ENCODE measurements at regions not wholly inside any gene's neighbourhood (a gene's known extent, or its start where the extent isn't known, plus 50 kb on each side); places are given as distances from the start of the nearest gene placed in this dataset.

- no peaks in the 10 kb centered on the region for H3K9me3 ChIP-seq (replicated peaks; ENCODE audit: control insufficient read depth, insufficient read depth, low read depth, low read length)
- no peak overlapping the region for H3K4me3 ChIP-seq
- intact Hi-C loops (cut with micrococcal nuclease) (no loop called here), in situ Hi-C loops (cut with MboI) (no loop called here)
- no peak overlapping the region for H3K9ac ChIP-seq (ENCODE audit: insufficient read depth in 1 of 2, low read depth in 2 of 2, low read length in 2 of 2)
- FAIRE-seq: no peak
- POLR2A ChIA-PET: no interaction called here
- no peaks in the 10 kb centered on the region for H3K27me3 ChIP-seq (ENCODE audit: control insufficient read depth in 2 of 2, insufficient read depth in 2 of 2, low read length in 2 of 2)
- H4K20me1 ChIP-seq (replicated peaks; ENCODE audit: control insufficient read depth, insufficient read depth, low read length): no peaks in the 10 kb centered on the region
- no peaks in the 10 kb centered on the region for H3K79me2 ChIP-seq (ENCODE audit: control insufficient read depth, insufficient read depth, low read length)
- CTCF ChIA-PET (ENCODE audit: low intra/inter-chr PET ratio): no interaction called here
- H3K36me3 ChIP-seq (ENCODE audit: control insufficient read depth, insufficient read depth, low read length): no peaks in the 10 kb centered on the region
- WGBS (ENCODE audit: insufficient coverage, low coverage, missing lambda C conversion rate): 4% methylated on average over 2 of the region's 2 CpGs
- no peaks in the 10 kb centered on the region for H3K4me1 ChIP-seq (replicated peaks in 1 of 2; ENCODE audit: control insufficient read depth in 2 of 2, insufficient read depth in 2 of 2, low read length in 2 of 2)
- ATAC-seq: no peak
- H2AFZ ChIP-seq (ENCODE audit: low read depth, low read length): no peak overlapping the region
- BruUV-seq (replicated peaks): no TSS peak
- no peak overlapping the region for H3K27ac ChIP-seq (ENCODE audit: extremely low read depth, low read depth, low read length)
- H3K9me1 ChIP-seq (ENCODE audit: control insufficient read depth, insufficient read depth, low read length): no peaks in the 10 kb centered on the region
- H3K4me2 ChIP-seq (ENCODE audit: insufficient read depth, low read length): no peak overlapping the region
- DNase-seq (ENCODE audit: extremely low read depth in 1 of 4, low spot score in 3 of 4): no peak
- TF ChIP-seq ZNF212 (CRISPR knock-in tag; IDR thresholded peaks at IDR 0.05): no peak
- TF ChIP-seq, protein P1, sequence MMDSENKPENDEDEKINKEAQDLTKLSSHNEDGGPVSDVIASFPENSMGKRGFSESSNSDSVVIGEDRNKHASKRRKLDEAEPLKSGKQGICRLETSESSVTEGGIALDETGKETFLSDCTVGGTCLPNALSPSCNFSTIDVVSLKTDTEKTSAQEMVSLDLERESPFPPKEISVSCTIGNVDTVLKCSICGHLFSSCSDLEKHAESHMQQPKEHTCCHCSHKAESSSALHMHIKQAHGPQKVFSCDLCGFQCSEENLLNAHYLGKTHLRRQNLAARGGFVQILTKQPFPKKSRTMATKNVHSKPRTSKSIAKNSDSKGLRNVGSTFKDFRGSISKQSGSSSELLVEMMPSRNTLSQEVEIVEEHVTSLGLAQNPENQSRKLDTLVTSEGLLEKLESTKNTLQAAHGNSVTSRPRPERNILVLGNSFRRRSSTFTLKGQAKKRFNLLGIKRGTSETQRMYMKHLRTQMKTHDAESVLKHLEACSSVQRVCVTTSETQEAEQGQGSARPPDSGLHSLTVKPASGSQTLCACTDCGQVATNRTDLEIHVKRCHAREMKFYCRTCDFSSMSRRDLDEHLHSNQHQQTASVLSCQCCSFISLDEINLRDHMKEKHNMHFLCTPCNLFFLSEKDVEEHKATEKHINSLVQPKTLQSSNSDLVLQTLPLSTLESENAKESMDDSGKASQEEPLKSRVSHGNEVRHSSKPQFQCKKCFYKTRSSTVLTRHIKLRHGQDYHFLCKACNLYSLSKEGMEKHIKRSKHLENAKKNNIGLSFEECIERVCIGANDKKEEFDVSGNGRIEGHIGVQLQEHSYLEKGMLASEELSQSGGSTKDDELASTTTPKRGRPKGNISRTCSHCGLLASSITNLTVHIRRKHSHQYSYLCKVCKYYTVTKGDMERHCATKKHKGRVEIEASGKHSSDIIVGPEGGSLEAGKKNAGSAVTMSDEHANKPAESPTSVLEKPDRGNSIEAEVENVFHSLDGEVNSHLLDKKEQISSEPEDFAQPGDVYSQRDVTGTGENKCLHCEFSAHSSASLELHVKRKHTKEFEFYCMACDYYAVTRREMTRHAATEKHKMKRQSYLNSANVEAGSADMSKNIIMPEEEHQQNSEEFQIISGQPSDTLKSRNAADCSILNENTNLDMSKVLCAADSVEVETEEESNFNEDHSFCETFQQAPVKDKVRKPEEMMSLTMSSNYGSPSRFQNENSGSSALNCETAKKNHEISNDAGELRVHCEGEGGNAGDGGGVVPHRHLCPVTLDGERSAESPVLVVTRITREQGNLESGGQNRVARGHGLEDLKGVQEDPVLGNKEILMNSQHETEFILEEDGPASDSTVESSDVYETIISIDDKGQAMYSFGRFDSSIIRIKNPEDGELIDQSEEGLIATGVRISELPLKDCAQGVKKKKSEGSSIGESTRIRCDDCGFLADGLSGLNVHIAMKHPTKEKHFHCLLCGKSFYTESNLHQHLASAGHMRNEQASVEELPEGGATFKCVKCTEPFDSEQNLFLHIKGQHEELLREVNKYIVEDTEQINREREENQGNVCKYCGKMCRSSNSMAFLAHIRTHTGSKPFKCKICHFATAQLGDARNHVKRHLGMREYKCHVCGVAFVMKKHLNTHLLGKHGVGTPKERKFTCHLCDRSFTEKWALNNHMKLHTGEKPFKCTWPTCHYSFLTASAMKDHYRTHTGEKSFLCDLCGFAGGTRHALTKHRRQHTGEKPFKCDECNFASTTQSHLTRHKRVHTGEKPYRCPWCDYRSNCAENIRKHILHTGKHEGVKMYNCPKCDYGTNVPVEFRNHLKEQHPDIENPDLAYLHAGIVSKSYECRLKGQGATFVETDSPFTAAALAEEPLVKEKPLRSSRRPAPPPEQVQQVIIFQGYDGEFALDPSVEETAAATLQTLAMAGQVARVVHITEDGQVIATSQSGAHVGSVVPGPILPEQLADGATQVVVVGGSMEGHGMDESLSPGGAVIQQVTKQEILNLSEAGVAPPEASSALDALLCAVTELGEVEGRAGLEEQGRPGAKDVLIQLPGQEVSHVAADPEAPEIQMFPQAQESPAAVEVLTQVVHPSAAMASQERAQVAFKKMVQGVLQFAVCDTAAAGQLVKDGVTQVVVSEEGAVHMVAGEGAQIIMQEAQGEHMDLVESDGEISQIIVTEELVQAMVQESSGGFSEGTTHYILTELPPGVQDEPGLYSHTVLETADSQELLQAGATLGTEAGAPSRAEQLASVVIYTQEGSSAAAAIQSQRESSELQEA (IDR thresholded peaks at IDR 0.05; ENCODE audit: low read depth): no peak
- TF ChIP-seq, protein P2, sequence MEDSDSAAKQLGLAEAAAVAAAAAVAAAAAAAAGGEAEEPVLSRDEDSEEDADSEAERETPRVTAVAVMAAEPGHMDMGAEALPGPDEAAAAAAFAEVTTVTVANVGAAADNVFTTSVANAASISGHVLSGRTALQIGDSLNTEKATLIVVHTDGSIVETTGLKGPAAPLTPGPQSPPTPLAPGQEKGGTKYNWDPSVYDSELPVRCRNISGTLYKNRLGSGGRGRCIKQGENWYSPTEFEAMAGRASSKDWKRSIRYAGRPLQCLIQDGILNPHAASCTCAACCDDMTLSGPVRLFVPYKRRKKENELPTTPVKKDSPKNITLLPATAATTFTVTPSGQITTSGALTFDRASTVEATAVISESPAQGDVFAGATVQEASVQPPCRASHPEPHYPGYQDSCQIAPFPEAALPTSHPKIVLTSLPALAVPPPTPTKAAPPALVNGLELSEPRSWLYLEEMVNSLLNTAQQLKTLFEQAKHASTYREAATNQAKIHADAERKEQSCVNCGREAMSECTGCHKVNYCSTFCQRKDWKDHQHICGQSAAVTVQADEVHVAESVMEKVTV (CRISPR knock-in tag; IDR thresholded peaks at IDR 0.05): no peak
- no peak for TF ChIP-seq HDAC8 (tag; IDR thresholded peaks at IDR 0.05)
- TF ChIP-seq SUPT5H (IDR thresholded peaks at IDR 0.05): no peak
- no peak for TF ChIP-seq GTF2B (IDR thresholded peaks at IDR 0.05; ENCODE audit: extremely low read depth, insufficient read length)
- TF ChIP-seq MITF (IDR thresholded peaks at IDR 0.05): no peak
- TF ChIP-seq, protein P3, sequence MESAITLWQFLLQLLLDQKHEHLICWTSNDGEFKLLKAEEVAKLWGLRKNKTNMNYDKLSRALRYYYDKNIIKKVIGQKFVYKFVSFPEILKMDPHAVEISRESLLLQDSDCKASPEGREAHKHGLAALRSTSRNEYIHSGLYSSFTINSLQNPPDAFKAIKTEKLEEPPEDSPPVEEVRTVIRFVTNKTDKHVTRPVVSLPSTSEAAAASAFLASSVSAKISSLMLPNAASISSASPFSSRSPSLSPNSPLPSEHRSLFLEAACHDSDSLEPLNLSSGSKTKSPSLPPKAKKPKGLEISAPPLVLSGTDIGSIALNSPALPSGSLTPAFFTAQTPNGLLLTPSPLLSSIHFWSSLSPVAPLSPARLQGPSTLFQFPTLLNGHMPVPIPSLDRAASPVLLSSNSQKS (CRISPR knock-in tag; IDR thresholded peaks at IDR 0.05): no peak
- no peak for TF ChIP-seq SMARCC2 (IDR thresholded peaks at IDR 0.05; ENCODE audit: low read depth)
- no peak for TF ChIP-seq RBM25 (IDR thresholded peaks at IDR 0.05; ENCODE audit: low read depth, low read length, severe bottlenecking)
- no peak for TF ChIP-seq SMAD1 (IDR thresholded peaks at IDR 0.05; ENCODE audit: low read depth, low read length, partially characterized antibody)
Observed at GRCh38 chr3:158976966-158977365, 175.1 kb downstream of the MFSD1 start.
